VCaP (cell line): ENCODE measurements at regions not wholly inside any gene's neighbourhood (a gene's known extent, or its start where the extent isn't known, plus 50 kb on each side); places are given as distances from the start of the nearest gene placed in this dataset.

ENCODE experiments used
- H3K27ac ChIP-seq: fragments of 450-650 bp; 2 replicates; pipeline ENCODE4 v1.5.1; 2017
- CTCF ChIP-seq: fragments of 450-650 bp; conservative IDR thresholded peaks from 2 replicates; pipeline ENCODE4 v1.5.1; 2017; ENCODE audit warnings: mild to moderate bottlenecking, moderate library complexity

DNA sequence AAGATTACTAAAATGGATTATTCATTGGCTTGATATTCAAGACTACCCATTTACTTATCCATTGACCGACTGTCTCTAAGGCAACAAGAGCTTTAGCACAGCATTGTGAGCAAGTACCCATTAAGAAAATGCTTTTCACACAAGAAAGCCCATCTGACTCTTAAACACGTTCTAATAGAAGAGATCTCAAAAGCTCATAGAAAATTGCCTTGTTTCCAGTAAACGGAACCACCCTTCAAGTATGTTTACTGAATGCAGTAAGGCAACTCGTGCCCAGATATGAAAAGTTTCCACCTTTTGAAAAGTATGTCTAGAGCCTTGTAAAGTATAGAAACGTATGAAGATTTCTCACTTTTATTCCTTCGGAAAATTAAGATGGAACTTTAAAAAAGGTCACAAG lies 655.3 kb upstream of the ALCAM start:
- H3K27ac ChIP-seq, result no peak overlapping the region
- TF ChIP-seq CTCF, result no peak

GRCh38 chr3:104715972-104716371 lies 650.7 kb upstream of the ALCAM start:
- H3K27ac ChIP-seq, result no peak overlapping the region
- no peak for TF ChIP-seq CTCF

DNA sequence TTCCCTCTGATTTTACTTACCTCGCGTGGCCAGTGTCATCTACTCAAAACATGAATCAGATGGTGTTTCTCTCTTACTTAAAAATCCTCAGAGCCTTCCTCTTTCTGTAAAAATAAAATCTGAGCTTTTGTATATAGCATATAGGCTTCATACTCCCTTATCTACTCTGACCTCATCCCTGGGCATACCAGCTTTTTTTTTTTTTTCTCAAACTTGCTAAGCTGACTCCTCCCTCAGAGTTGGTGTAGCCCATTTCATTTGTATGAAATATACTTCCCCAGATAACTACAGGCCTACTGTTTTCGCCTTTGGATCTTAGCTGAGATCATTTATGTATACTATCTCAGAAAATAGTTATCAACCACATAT lies 648.9 kb upstream of the ALCAM start:
- TF ChIP-seq CTCF, result no peak
- no peak overlapping the region for H3K27ac ChIP-seq

GRCh38 chr3:104723000-104723399 lies 643.7 kb upstream of the ALCAM start:
- TF ChIP-seq CTCF, result no peak
- H3K27ac ChIP-seq, result no peak overlapping the region

- H3K27ac ChIP-seq, result no peak overlapping the region
- no peak for TF ChIP-seq CTCF
Observed at GRCh38 chr3:104731074-104731473, 635.6 kb upstream of the ALCAM start.

DNA sequence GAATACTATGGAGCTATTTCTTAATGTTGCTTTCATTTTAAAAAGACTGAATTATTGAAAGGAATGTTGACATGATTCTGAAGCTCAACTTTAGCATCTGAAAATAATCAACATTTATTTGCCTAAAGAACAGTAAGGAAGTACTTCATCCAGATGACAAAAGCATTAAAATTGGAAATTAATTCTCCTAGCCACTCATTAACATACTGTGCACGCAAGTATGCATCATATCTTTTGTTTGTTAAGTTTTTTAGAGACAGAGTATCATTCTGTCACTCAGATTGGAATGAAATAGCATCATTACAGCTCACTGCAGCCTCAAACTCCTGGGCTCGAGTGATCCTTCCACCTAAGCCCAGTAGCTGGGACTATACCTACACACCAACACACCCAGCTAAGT lies 632.1 kb upstream of the ALCAM start:
- TF ChIP-seq CTCF, result no peak

GRCh38 chr3:104735691-104736090 lies 631.0 kb upstream of the ALCAM start:
- TF ChIP-seq CTCF, result no peak
- no peak overlapping the region for H3K27ac ChIP-seq

More for the DNA sequence above, 632.1 kb upstream of the ALCAM start:
- no peak overlapping the region for H3K27ac ChIP-seq

- no peak overlapping the region for H3K27ac ChIP-seq
- no peak for TF ChIP-seq CTCF
Observed at GRCh38 chr3:104738271-104738670, 628.4 kb upstream of the ALCAM start.
